OCI-LY1 (cell line): ENCODE measurements at regions not wholly inside any gene's neighbourhood (a gene's known extent, or its start where the extent isn't known, plus 50 kb on each side); places are given as distances from the start of the nearest gene placed in this dataset.

Experiments used
- EZH2 ChIP-seq: fragments of 200-600 bp; sonication (generic), shearing (Covaris generic); IDR thresholded peaks from 2 replicates; pipeline ENCODE4 v1.8.0; 2017; ENCODE audit warnings: borderline replicate concordance, mixed run types, mild to moderate bottlenecking, antibody characterized with exemption, low read length, moderate library complexity, mixed read lengths
- TF ChIP-seq, protein P1 (sequence below): fragments of 200-600 bp; sonication (generic), shearing (Covaris generic); IDR thresholded peaks from 2 replicates; pipeline ENCODE4 v1.5.1; 2017; ENCODE audit warnings: mild to moderate bottlenecking, antibody characterized with exemption, low read length, moderate library complexity, mixed read lengths

DNA sequence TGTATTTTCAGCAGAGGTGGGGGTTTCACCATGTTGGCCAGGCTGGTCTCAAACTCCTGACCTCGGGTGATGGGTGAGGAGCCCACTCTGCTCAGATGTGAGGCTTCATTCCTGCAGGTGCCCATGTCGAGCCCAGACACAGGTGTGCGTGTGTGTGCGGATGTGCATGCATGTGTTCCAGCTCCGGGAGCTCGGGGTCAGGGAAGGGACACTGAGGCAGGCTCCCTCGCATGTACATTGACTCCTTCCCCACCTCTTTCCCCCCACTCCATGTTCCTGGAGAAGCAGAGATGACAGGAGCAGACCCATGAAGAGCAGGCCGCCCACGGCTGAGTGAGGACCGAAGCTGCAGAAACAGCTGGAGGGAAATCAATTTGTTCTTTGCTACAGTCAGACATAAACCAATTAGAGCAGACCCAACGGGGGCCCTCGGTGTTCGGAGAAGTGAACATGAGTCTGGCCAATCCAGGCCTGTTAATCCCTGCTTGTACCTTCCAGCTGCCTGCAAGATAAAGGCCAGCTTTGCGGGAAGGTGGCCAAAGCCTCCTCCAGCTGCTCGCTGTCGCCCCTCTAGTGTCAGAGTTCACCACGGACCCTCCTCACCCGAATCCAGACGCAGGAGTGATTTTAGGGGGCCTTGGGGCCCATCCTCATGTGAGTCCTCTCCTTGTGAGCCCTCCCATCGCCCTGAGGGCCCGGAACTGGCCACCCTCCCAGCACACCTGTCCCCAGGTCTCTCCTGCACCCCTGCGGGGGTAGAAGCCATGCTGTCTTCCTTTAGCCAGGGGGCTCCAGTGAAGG is 321.0 kb upstream of the RTL1 start:
- TF ChIP-seq, protein P1, sequence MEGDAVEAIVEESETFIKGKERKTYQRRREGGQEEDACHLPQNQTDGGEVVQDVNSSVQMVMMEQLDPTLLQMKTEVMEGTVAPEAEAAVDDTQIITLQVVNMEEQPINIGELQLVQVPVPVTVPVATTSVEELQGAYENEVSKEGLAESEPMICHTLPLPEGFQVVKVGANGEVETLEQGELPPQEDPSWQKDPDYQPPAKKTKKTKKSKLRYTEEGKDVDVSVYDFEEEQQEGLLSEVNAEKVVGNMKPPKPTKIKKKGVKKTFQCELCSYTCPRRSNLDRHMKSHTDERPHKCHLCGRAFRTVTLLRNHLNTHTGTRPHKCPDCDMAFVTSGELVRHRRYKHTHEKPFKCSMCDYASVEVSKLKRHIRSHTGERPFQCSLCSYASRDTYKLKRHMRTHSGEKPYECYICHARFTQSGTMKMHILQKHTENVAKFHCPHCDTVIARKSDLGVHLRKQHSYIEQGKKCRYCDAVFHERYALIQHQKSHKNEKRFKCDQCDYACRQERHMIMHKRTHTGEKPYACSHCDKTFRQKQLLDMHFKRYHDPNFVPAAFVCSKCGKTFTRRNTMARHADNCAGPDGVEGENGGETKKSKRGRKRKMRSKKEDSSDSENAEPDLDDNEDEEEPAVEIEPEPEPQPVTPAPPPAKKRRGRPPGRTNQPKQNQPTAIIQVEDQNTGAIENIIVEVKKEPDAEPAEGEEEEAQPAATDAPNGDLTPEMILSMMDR: no peak
- TF ChIP-seq EZH2: no peak
